ENCODE measurements at regions not wholly inside any gene's neighbourhood (a gene's known extent, or its start where the extent isn't known, plus 50 kb on each side); places are given as distances from the start of the nearest gene placed in this dataset.

DNA sequence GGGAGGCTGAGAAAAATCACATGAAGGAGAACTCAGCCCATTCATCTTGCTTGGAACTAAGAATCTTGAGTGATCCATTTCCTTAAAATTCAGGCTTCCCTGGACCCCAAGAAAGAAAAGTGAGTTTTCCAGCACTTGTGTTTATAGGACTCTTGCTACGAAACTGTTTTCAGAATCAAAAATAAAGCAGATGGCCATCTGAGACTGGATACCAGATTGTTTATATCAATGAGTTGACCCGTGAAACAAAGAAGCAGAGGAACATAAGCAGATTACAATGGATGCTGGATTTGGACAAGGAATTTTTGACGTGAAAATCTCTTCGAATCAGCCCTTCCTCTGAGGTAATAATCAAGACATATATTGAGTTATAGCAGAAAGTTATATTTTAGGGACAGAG lies 223.2 kb downstream of the SYK start:
- DNase-seq = no peak

DNA sequence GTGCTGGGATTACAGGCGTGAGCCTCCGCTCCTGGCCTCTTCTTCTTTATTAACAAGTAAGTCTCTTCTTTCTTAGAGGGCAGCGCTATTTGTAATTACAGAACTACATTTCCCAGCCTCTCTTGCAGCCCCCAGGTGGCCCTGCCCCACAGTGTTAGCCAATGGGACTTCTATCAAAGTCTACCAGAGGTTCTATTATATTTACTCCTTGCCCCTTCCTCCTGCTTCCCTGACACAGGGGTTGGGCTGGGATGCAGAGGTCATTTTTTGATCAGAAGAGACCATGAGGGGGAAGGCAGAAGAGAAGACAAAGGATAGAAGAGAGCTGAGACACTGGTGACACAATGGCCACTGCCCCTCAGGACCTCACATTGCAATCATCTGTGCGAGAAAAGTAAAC lies 224.2 kb downstream of the SYK start:
- DNase-seq = no peak

DNA sequence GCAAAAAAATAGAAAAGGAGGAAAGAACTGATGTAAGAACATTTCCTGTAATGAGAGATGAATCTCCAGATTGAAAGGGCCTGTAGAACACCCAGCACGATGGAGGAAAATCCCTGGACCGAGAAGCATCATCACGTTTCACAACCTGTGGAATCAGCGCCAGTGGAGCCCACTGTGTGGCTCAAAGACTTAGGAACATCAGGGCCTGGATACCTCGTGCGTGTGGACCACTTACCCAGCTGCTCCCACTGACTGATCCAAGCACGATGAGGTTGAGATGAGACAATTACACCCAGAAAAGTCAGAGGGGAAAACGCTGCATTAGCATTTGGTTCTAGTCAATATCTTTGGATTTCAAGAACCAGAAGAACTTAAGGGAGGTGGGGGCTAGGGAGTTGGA lies 224.6 kb downstream of the SYK start:
- no peak for DNase-seq

DNA sequence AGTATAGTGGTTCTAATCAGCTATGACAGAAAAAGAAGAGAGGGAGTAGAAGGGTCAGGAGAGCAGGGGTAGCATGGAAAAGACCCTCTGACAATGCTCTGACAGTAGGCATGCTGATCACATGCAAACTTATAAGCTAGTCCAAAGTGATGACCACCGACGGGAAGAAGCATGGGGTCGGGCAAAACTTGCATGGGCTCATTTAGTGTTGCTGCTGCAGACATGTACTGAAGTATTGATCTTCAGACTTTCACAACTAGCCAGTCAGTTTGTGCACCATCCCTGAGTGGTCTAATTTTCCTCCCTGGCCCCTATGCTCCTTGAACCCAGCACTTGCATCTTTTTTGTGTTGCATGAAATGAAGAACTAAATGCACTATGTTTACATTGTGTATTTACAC lies 225.4 kb downstream of the SYK start:
- DNase-seq = no peak

DNA sequence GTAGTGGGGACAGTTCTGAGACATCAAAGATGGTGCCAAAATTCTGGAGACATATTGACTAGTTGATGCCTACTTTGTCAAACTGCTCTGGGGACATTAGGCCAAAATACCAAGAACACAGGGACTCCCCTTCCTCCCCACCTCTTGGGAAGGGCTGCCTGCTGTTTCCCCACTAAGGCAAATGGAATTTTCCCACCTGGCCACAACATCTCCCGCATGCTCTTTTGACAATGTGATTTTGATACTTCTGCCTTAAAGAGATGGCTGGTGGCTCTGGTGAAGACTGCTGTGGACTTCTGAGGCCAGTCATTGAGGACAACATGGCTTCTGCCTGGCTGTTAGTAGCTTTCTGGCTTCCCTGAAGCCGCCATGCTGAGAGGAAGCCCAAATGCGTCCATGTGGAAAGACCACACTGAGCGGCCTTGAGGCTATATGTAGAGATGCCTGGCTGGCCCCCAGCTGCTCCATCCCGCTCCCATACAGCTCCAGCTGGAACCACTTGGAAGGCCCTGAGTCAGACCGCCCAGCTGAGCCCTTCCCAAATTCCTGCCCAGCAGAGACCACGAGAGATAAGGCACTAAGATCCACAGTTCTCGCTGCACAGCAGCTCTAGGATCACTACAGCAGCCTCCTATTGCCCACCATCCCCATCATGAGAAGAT lies 226.7 kb downstream of the SYK start:
- no peak for DNase-seq

DNA sequence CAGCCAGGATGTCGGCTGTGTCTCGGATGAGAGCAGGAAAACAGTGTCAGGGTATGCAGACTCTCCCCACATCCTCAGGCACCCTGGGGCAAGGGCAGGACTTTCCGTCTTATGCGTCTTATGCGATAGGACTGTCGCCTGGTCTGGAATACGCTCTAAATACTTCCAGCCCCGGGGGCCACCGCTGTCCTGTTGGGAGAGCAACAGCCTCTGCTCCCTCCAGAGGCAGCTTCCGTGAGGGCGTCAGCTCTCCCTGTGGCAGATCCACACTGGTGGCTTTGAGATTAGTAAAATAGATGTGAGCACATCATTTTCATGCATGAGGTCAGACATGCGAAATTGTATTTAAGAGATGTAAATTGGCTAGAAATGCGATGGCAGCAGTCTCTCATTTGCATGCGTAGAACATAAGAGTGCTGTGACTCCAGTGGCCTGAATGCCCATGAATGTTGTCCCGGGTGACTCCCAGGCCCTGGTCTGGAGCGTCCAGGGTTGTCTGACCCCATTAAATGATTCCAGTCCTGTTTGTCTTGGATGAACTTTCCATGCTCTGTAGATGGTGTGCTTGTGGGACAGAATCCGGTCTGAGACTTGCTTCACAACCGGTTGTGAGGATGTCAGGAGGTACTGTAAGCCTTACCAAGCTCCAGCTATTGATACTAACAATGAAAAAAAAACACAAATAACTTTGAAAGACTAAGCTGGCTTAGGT lies 228.2 kb downstream of the SYK start:
- no peak for DNase-seq

DNA sequence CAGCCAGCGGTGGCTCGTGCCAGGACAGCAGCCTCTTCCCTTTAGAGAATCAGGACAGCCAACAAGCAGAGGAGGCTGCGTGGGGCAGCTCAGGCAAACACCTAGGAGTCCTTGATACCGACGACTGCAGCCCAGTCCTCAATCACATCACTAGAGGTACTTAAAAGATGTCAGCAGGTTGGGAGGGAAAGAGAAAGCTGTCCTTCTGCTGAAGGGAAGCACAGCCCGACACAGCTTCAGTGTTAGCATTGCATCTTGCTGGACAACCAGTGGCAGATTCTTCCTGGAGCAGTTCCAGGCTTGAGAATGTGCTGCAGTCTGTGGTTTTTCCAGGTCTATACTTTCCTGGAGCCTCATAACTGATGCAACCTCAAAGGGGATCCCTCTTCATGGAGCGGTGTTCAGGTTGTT lies 230.5 kb downstream of the SYK start:
- DNase-seq = no peak

DNA sequence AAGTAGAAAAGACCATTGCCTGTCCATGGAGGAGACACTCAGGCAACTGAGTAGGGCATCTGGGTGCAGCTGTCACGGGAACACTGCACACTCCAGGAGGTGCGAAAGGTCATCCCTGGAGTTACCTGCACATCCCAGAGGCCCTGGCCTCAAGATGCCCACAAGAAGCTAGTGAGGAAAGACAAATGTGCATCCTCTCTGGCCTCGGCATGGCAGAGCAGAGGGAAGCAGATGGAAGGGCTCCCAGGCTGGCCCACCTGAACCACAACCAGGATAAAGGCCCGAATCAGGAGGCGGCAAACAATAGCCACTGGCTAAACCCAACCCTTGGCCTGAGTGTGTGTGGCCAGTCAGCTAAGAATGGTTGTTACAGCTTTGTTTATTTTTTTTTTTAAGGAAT lies 231.7 kb downstream of the SYK start:
- DNase-seq = no peak

DNA sequence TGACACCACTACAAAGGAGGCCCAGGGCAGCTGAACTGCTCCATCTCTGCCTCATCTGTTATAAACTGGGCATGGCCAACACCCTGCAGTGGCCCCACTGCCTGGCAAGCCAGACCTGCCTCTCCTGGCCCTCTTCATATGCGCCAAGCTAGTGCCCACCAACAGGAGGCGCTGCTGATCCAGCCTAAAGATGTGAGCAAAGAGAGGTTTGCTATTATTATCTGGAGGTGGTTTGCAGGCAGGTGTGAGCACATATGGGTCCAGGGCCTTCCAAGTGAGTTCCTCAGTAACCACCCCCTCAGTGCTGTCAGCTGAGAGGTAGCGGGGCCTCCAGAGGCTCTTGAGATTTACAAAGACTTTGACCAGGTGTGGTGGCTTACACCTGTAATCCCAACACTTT lies 232.2 kb downstream of the SYK start:
- DNase-seq = peak; percentile 82

DNA sequence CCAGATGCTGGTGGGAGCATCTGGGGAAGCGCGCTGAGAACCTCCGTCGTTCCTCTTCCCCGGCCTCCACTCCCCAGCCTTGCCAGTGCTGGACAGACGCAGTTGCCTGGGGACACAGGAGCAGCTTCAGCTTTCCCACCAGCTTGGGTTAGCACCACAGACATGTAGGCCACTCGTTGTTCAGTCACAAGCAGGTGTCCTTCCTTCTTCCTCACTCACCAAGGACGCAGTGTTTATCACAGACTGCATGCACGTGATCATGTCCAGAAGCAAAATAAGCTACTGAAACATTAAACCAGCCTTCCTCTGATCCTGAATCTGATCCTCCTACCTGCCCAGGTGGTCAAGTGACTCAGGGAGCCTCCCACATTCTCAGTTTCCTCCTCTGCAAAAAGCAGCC lies 232.9 kb downstream of the SYK start:
- no peak for DNase-seq

DNA sequence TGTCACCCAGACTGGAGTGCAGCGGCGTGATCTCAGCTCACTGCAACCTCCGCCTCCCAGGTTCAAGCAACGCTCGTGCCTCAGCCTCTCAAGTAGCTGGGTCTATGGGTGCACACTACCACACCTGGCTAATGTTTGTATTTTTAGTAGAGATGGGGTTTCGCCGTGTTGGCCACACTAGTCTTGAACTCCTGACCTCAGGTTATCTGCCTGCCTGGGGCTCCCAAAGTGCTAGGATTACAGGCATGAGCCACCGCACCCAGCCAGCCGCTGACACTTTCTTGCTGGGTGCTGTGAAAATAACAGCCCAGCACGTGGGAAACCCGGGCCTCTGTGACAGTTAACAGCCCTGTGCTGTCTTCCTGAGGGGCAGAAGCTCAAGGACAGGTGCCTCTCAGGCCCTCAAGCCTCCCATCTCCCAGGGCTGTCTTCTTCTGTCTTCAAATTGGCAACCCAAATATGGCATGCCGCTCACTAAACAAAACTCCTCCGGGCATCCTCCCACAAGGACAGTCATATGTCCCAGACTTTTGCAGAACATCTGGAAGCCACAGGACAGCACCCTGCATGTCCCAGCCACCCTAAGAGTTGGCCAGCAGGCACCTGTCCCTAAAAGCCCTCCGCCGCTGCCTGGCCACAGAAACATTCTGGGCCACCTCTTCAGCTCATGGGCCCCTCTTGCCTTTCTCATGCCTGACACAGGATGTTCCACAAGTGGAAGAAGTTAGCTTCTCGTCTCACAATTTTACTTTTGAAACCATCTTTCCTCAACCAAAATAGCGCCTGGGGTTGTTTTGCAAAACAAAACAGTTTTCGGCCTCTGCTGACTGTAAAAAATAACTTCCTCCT lies 233.6 kb downstream of the SYK start:
- no peak for DNase-seq

DNA sequence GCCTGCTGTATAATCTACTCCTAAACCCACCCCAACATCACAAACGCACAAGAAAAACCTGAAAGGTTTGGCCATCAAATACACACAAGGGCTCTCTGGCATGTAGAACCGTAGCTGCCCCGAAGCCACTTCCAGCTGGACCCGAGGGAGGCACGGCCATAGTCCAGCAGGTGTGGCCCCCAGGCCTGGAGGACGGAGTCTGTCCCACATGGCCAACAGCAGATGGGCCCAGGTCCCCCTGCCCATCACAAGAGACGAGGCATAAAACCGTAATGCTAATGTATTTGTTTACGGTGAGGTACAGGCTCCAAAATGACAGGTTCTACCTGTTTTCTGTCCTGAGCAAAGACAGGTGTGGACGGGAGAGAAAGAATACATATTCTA lies 234.2 kb downstream of the SYK start:
- DNase-seq = no peak

DNA sequence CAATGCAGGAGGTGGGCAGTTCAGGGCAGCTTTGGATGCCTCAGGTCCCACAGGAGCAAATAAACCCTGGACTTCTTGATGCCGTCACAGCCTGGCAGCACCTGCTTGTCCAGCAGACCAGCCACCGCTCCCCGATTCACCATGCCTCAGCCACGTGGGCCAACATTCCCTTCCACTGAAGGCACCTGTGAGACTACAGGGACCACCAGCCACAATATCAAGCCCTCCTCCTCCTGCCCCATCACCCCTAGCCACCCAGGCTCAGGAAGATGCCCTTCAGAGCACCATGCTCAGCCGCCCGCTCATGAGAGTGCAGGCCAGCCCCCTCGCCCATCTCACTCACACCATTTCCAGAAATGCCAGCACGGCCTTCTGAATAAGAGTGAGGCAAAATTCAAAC lies 234.7 kb downstream of the SYK start:
- DNase-seq = no peak

DNA sequence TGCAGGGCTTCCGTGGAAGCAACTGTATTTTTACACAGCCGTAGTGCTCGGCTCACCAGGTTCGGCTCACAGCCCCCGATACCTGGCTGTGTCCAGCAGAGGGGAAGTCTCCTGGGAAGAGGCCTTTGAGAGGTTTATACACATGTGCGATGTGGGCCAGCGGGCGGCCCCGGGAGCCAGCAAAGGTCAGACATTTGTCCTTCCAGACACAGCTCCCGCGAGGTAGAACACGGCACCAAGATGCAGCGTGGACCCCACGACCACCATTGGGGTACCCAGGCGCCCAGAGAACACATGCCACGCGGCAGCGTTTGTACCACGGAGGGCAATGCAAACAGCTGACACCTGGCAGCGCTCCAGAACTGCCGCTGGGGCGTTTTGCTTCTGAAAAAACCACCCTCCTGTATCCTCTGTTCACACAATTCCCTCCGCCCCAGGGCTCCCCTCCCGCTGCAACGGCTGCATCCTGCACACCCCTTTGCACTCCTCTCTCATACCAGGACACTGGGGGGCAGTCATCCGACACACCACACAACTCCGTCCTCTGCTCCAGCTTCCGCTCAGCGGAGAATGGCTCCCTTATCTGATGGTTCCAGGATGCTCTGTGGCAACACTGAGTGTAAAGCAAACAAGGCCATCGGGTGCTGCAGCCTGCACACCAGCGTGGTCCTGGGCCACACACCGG lies 235.3 kb downstream of the SYK start:
- peak; percentile 73 for DNase-seq

DNA sequence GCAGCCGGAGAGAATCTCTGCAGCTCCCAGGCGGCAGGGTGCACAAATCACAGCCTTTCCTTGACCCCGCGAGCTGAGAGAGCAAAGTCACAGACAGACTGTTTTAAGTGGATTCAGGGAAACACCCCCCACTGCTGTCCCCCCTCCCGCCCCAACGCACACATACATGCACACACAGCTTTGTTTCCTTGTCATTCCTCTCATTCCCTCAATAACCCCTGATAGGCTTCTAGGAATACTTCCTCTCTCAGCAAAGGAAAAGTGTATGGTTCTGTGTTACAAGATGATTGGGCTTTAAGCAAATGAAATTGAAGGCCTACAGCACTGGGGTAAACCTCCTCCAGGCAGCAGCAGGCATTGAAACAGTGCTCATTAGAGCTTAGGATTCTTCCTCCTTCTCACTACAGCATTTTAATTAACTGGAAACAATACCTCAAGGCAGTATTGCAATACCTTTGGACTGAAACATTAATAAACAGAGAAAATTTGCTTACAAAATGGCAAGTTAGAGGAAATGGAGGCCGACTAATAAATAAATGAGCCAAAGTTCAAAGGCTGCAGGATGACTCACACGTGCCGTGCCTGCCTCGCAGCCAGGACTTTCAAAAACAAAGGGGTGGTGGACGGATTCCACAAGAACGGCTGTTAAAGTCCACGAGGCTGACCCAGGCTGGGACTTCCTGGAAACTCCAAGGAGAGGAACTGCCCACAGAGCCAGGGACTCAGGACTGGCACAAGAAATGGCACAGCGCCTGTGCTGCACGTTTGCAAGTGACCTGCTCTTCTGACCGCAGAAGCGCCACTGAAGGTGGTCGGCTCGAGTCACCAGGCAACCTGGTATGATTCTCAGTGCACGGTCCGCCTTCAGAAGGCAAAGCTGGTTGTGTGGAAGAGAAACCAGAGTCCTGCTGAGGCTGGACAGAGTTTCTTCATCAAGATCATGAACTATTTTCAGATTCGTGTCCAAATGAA lies 236.2 kb downstream of the SYK start:
- DNase-seq = no peak

DNA sequence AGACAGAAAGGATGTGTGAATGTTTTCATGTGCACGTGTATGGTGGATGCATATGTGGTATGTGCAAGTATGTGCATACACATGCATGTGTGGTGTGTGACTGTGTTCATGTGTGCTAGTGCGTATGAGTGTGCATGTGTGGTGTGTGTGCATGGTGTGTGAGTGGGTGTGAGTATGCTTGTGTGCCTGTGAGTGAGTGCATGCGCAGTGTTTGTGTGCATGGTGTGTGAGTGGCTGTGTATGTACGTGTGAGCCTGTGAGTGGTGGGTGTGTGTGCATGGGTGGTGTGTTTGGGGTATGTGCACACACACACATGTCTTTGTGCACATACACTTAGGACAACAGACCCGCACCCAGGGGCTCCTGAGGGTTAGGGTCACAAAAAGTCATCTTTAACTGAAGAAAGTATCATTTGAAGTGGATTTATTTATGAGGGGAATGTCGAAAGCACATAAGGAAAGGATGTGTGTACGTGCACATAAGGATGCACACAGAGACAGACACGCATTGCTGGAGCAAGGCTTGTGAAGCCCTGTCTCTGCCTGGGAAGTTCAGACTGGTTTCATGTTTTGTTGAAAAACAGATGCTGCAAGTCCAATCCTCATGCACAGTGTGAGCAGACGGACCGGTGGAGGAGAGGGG lies 237.0 kb downstream of the SYK start:
- no peak for DNase-seq

DNA sequence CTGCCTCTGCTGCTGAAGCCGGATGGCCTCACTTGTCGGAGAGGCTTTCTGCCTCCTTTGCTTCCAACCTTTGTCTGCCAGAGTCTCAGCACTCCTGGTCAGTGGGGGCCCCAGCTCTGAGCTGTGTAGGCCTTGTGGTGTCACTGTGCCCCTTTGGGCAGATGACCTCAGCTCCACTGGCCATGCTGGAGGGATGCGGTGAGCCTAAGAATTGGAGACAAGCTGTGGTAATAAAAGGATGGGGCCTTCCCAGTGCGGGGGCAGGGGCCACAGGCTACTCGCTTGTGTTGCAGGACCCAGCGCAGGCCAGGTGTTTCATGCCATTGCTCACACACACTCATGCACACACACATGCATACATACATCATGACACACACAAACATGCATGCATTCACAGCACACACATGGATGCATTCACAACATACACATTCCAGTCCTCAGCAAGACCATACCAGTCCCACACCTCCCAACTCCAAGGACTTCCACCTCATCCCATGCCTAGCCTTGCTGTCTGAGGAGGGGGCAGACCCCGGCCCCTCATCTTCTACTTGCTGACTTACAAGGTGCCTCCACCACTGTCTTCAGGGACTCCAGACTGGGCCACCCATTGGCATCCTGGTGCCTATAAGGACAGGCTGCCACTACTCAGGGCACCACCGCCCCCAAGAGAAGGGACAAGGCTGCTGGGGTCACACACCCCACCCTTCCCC lies 237.7 kb downstream of the SYK start:
- DNase-seq = no peak

DNA sequence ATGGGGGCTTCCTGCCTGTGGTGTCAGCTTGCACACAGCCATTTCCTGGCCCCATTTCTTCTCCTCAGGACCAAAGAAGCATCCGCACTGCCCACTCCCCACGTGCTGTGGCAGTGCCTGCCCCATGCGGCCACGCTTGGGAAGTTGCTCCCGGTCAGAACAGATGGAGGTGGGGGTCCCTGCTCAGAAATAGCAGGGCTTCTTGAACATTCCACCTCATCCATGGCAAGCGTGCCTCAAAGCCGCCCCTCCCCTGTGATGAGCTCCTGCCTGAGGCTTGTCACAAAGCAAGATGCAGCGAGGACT lies 238.2 kb downstream of the SYK start:
- DNase-seq = no peak

DNA sequence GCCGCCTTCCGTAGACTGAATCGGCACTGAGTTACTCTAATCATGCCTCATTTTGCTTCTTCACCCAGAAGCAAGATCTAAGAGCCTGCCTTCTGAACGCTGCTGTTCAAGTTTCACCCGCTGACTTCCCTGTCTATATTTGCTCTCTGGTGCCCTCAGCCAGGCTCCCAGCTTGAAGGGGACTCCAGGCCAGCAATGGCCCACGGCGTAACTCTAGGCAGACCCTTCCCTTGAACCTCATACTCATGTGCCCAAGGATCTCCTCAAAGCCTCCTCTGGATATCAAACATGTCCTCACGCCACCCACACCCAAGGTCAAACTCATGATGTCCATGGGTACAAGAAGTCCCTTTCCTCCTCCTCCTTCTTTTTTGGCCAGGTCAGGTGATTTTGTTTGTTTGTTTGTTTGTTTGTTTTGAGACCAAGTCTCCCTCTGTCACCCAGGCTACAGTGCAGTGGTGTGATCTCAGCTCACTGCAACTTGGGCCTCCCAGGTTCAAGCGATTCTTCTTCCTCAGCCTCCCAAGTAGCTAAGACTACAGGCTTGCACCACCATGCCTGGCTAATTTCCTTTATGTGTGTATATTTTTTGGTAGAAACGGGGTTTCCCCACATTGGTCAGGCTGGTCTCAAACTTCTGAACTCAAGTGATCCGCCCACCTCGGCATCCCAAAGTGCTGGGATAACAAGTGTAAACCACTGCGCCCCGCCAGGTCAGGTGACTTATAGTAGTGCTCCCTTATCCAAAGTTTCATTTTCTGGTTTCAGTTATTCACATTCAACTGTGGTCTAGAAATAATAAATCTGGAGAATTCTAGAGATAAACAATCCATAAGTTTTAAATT lies 239.0 kb downstream of the SYK start:
- no peak for DNase-seq

DNA sequence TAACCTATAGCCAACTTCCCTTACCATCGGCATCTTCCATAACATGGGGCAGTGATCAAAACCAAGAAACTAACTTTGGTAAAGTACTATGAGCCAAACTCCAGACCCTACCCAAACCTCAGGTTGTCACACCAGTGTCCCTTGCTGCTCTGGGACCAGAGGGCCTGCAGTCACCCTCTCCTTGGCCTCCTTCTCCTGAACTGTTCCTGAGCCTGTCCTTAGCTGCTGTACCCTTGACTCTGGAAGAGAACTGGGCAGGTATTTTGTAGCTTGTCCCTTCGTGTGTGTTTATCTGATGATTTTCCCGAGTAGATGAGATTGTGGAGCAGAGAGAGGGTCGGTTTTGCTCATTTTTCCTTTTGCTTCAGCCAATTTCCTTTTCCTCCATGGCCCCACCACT lies 240.4 kb downstream of the SYK start:
- DNase-seq = no peak

Data from stimulated activated CD4-positive, alpha-beta T cell treated with anti-CD3 and anti-CD28 coated beads, Interleukin-4, amount 100 ng/mL, for 24 hours (primary cell).